ENCODE measurements at regions not wholly inside any gene's neighbourhood (a gene's known extent, or its start where the extent isn't known, plus 50 kb on each side); places are given as distances from the start of the nearest gene placed in this dataset.

GRCh38 chr2:194730266-194730665, 926.8 kb upstream of the SLC39A10 start:
- TF ChIP-seq CHD2 (IDR thresholded peaks at IDR 0.05; ENCODE audit: low read length) (no peak), CTCF (IDR thresholded peaks at IDR 0.05; ENCODE audit: control extremely low read depth in 1 of 3, insufficient read depth in 1 of 3, low read depth in 1 of 3, low read length in 3 of 3) (no peak), RAD21 (IDR thresholded peaks at IDR 0.05 in 1 of 2, conservative IDR thresholded peaks at IDR 0.05 in 1 of 2; ENCODE audit: low read depth in 2 of 2, low read length in 2 of 2) (no peak), SP2 (IDR thresholded peaks at IDR 0.05; ENCODE audit: low read length) (no peak), RFX5 (IDR thresholded peaks at IDR 0.05; ENCODE audit: borderline replicate concordance, low read depth, low read length) (no peak), POLR2A (IDR thresholded peaks at IDR 0.05; ENCODE audit: control extremely low read depth in 1 of 2, low read depth in 2 of 2, low read length in 2 of 2) (no peak), EGR1 (IDR thresholded peaks at IDR 0.05; ENCODE audit: borderline replicate concordance, low read depth, low read length) (no peak), SRF (IDR thresholded peaks at IDR 0.05; ENCODE audit: low read depth, low read length) (no peak)
